Liver (tissue), 3 donors: ENCODE measurements at regions not wholly inside any gene's neighbourhood (a gene's known extent, or its start where the extent isn't known, plus 50 kb on each side); places are given as distances from the start of the nearest gene placed in this dataset.

ENCODE experiments used
- ATF3 ChIP-seq: IDR thresholded peaks from 2 replicates; pipeline ENCODE4 v1.6.1; 2016; ENCODE audit warnings: antibody characterized with exemption
- FOXA1 ChIP-seq: IDR thresholded peaks from 2 replicates; pipeline ENCODE4 v1.6.1; 2016; ENCODE audit warnings: antibody characterized with exemption
- GABPA ChIP-seq, 2 donors: IDR thresholded peaks in 1 of 2; conservative IDR thresholded peaks in 1 of 2; 2 replicates each; pipeline ENCODE4 v1.6.1; 2016; ENCODE audit warnings: antibody characterized with exemption in 2 of 2, mild to moderate bottlenecking in 1 of 2, moderate library complexity in 1 of 2
- HNF4A ChIP-seq, 2 donors: conservative IDR thresholded peaks; 2 replicates each; pipeline ENCODE4 v1.6.1; 2016; ENCODE audit warnings: antibody characterized with exemption in 2 of 2, mild to moderate bottlenecking in 2 of 2
- JUND ChIP-seq, 2 donors: IDR thresholded peaks; 2 replicates each; pipeline ENCODE4 v1.6.1; 2016; ENCODE audit warnings: antibody characterized with exemption in 2 of 2
- REST ChIP-seq: IDR thresholded peaks from 2 replicates; pipeline ENCODE4 v1.6.1; 2016; ENCODE audit warnings: antibody characterized with exemption, mild to moderate bottlenecking
- RXRA ChIP-seq, 2 donors: IDR thresholded peaks; 2 replicates each; pipeline ENCODE4 v1.6.1; 2017 to 2018; ENCODE audit warnings: antibody characterized with exemption in 2 of 2, mild to moderate bottlenecking in 1 of 2
- SP1 ChIP-seq: IDR thresholded peaks from 2 replicates; pipeline ENCODE4 v1.6.1; 2018; ENCODE audit warnings: antibody characterized with exemption, mild to moderate bottlenecking
- YY1 ChIP-seq: IDR thresholded peaks from 2 replicates; pipeline ENCODE4 v1.6.1; 2016; ENCODE audit warnings: antibody characterized with exemption, mild to moderate bottlenecking
- TF ChIP-seq, protein P1 (sequence below): fragments of 150-350 bp; IDR thresholded peaks from 2 replicates; pipeline ENCODE4 v1.5.1; 2017; ENCODE audit warnings: improper control_type of control experiment, low read depth, low read length; ENCODE audit not compliant: missing input control
- TF ChIP-seq, protein P2 (sequence below): IDR thresholded peaks from 2 replicates; pipeline ENCODE4 v1.6.1; 2016; ENCODE audit warnings: antibody characterized with exemption
- donor health status: healthy.
- donor health status: healthy.

DNA sequence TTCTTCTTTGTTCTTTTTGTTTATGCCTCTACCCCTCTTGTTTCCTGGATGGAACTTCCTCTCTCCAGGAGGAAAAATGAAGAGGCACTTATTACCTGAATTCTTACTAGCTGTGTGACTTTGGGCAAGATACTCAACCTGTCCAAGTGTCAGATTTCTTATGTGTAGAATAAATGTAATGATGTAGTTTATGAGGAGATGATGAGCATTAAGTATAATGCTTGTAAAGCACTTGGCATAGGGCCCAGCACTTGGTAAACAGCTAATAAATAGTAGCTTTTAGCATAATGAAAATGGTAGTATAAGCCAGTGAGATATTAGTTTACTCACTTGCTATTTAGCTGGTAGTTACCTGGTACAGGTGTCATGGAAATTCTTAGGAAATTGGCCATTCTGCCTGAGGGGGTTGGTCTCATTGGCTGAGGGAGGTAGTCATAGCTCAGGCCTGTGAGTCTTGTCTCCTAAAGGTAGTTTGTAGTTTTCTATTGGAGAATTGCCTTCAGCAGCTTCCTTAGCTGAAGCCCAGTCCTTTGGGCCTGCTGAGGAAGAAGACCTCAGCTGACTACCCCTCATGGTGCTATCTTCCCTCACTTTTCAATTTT lies 133.4 kb upstream of the NABP1 start:
- TF ChIP-seq SP1 (no peak), FOXA1 (no peak), HNF4A (conservative IDR thresholded peaks at IDR 0.05) (no peak), GABPA (IDR thresholded peaks at IDR 0.05 in 1 of 2, conservative IDR thresholded peaks at IDR 0.05 in 1 of 2) (no peak), ATF3 (no peak), REST (no peak), YY1 (no peak), JUND (IDR thresholded peaks at IDR 0.05) (no peak), RXRA (IDR thresholded peaks at IDR 0.05) (no peak)
- TF ChIP-seq, protein P1, sequence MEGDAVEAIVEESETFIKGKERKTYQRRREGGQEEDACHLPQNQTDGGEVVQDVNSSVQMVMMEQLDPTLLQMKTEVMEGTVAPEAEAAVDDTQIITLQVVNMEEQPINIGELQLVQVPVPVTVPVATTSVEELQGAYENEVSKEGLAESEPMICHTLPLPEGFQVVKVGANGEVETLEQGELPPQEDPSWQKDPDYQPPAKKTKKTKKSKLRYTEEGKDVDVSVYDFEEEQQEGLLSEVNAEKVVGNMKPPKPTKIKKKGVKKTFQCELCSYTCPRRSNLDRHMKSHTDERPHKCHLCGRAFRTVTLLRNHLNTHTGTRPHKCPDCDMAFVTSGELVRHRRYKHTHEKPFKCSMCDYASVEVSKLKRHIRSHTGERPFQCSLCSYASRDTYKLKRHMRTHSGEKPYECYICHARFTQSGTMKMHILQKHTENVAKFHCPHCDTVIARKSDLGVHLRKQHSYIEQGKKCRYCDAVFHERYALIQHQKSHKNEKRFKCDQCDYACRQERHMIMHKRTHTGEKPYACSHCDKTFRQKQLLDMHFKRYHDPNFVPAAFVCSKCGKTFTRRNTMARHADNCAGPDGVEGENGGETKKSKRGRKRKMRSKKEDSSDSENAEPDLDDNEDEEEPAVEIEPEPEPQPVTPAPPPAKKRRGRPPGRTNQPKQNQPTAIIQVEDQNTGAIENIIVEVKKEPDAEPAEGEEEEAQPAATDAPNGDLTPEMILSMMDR, result no peak
- TF ChIP-seq, protein P2, sequence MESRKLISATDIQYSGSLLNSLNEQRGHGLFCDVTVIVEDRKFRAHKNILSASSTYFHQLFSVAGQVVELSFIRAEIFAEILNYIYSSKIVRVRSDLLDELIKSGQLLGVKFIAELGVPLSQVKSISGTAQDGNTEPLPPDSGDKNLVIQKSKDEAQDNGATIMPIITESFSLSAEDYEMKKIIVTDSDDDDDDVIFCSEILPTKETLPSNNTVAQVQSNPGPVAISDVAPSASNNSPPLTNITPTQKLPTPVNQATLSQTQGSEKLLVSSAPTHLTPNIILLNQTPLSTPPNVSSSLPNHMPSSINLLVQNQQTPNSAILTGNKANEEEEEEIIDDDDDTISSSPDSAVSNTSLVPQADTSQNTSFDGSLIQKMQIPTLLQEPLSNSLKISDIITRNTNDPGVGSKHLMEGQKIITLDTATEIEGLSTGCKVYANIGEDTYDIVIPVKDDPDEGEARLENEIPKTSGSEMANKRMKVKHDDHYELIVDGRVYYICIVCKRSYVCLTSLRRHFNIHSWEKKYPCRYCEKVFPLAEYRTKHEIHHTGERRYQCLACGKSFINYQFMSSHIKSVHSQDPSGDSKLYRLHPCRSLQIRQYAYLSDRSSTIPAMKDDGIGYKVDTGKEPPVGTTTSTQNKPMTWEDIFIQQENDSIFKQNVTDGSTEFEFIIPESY, result no peak
